H1 (cell line): ENCODE measurements at regions not wholly inside any gene's neighbourhood (a gene's known extent, or its start where the extent isn't known, plus 50 kb on each side); places are given as distances from the start of the nearest gene placed in this dataset.

ENCODE experiments used
- CTCF ChIA-PET: fragments of 300-600 bp; sonication (Branson Sonifier 250); formaldehyde crosslinking; loops from one replicate; lab custom pipeline; 2021; ENCODE audit not compliant: partially characterized antibody; lab: Charles Lee
- POLR2A ChIA-PET: fragments of 300-600 bp; sonication (Branson Sonifier 250); formaldehyde crosslinking; loops from one replicate; lab custom pipeline; 2021; ENCODE audit warnings: inconsistent platforms; ENCODE audit not compliant: partially characterized antibody; lab: Charles Lee
- DNase-seq, 2 experiments: peaks; one replicate each; pipeline versions ENCODE4 v3.0.0 to v3.0.0-alpha.2; 2010 to 2022; ENCODE audit warnings: low spot score in 2 of 2, low read depth in 1 of 2, mixed read lengths in 1 of 2
- FAIRE-seq: peaks from 2 replicates; lab custom pipeline; 2011; peaks lifted over from hg19 to GRCh38; lab: Jason Lieb, UNC
- H2AFZ ChIP-seq: 2 replicates; pipeline ENCODE4 v1.8.1; 2012; ENCODE audit warnings: low read length, inconsistent platforms
- H2AK5ac ChIP-seq: 2 replicates; pipeline ENCODE4 v1.6.1; 2013; ENCODE audit warnings: low read depth, low read length
- H2BK120ac ChIP-seq: replicated peaks from 2 replicates; pipeline ENCODE3; 2013; ENCODE audit warnings: low read depth, low read length, inconsistent platforms
- H2BK12ac ChIP-seq: 2 replicates; pipeline ENCODE4 v1.6.1; 2013; ENCODE audit warnings: low read depth, low read length
- H2BK15ac ChIP-seq: 2 replicates; pipeline ENCODE4 v1.6.1; 2013; ENCODE audit warnings: low read length
- H2BK20ac ChIP-seq: 2 replicates; pipeline ENCODE4 v1.6.1; 2013; ENCODE audit warnings: low read length
- H2BK5ac ChIP-seq: 2 replicates; pipeline ENCODE4 v1.6.1; 2013; ENCODE audit warnings: low read depth, low read length
- H3K14ac ChIP-seq: 2 replicates; pipeline ENCODE4 v1.6.1; 2013; ENCODE audit warnings: inconsistent platforms; ENCODE audit not compliant: insufficient read length
- H3K18ac ChIP-seq: 2 replicates; pipeline ENCODE4 v1.6.1; 2013; ENCODE audit warnings: low read length; ENCODE audit errors: extremely low read depth
- H3K23ac ChIP-seq: 2 replicates; pipeline ENCODE4 v1.6.1; 2013; ENCODE audit warnings: inconsistent platforms; ENCODE audit not compliant: insufficient read length
- H3K23me2 ChIP-seq: 2 replicates; pipeline ENCODE4 v1.6.1; 2013; ENCODE audit warnings: low read depth, low read length
- H3K27ac ChIP-seq: 2 replicates; pipeline ENCODE4 v1.6.1; 2011; ENCODE audit warnings: low read depth, low read length, inconsistent platforms
- H3K27me3 ChIP-seq, 4 experiments: replicated peaks in 1 of 4; 1 replicate in 1 of 4; 2 replicates in 3 of 4; pipeline versions ENCODE4 v1.6.1 to v1.8.1; 2011 to 2013; ENCODE audit warnings: low read length in 3 of 4, mild to moderate bottlenecking in 3 of 4, inconsistent platforms in 2 of 4, mixed read lengths in 2 of 4, moderate library complexity in 1 of 4; ENCODE audit not compliant: control insufficient read depth in 3 of 4, insufficient read depth in 3 of 4; ENCODE audit errors: extremely low read depth in 1 of 4
- H3K36me3 ChIP-seq, 4 experiments: 2 replicates each; pipeline versions ENCODE4 v1.6.1 to v1.8.1; 2011 to 2013; ENCODE audit warnings: mild to moderate bottlenecking in 4 of 4, low read length in 3 of 4, moderate library complexity in 2 of 4, control low read depth in 1 of 4, inconsistent platforms in 1 of 4; ENCODE audit not compliant: insufficient read depth in 4 of 4, control insufficient read depth in 2 of 4
- H3K4ac ChIP-seq: replicated peaks from 2 replicates; pipeline ENCODE3; 2013; ENCODE audit warnings: low read length, low read depth, mixed read lengths, inconsistent platforms; ENCODE audit not compliant: insufficient read length
- H3K4me1 ChIP-seq, 4 experiments: replicated peaks in 1 of 4; 1 replicate in 1 of 4; 2 replicates in 3 of 4; pipeline versions ENCODE4 v1.6.1 to v1.8.1; 2011 to 2013; ENCODE audit warnings: low read length in 3 of 4, inconsistent platforms in 2 of 4, mixed read lengths in 1 of 4; ENCODE audit not compliant: insufficient read depth in 4 of 4, control insufficient read depth in 3 of 4
- H3K4me2 ChIP-seq, 2 experiments: 2 replicates each; pipeline versions ENCODE4 v1.6.1 to v1.8.1; 2011 to 2013; ENCODE audit warnings: low read depth in 2 of 2, low read length in 2 of 2, control low read depth in 1 of 2, inconsistent platforms in 1 of 2, mild to moderate bottlenecking in 1 of 2; ENCODE audit not compliant: insufficient read depth in 1 of 2
- H3K4me3 ChIP-seq, 4 experiments: fragments of 200-600, 300-600 bp in 1 of 4; sonication (generic), shearing (Covaris generic), sonication (Bioruptor Twin) in 1 of 4; 2 replicates each; pipeline versions ENCODE4 v1.5.1 to v1.8.1; 2011 to 2016; ENCODE audit warnings: low read length in 4 of 4, low read depth in 3 of 4, control low read depth in 2 of 4, inconsistent platforms in 2 of 4, mild to moderate bottlenecking in 2 of 4, mixed read lengths in 1 of 4, moderate library complexity in 1 of 4; ENCODE audit not compliant: insufficient read depth in 2 of 4; ENCODE audit errors: extremely low read depth in 1 of 4
- H3K56ac ChIP-seq: replicated peaks from 2 replicates; pipeline ENCODE3; 2013; ENCODE audit warnings: low read depth, mild to moderate bottlenecking, mixed read lengths, low read length, inconsistent platforms; ENCODE audit not compliant: insufficient read length
- H3K79me1 ChIP-seq: 2 replicates; pipeline ENCODE4 v1.6.1; 2013; ENCODE audit warnings: low read depth, low read length, control low read depth
- H3K79me2 ChIP-seq, 2 experiments: 2 replicates each; pipeline versions ENCODE4 v1.6.1 to v1.8.1; 2012 to 2013; ENCODE audit warnings: low read length in 2 of 2, mild to moderate bottlenecking in 2 of 2, inconsistent platforms in 1 of 2; ENCODE audit not compliant: insufficient read depth in 2 of 2, control insufficient read depth in 1 of 2
- H3K9ac ChIP-seq, 4 experiments: replicated peaks in 1 of 4; 1 replicate in 1 of 4; 2 replicates in 3 of 4; pipeline versions ENCODE4 v1.6.1 to v1.8.1; 2011 to 2013; ENCODE audit warnings: low read depth in 3 of 4, low read length in 3 of 4, control low read depth in 2 of 4, mild to moderate bottlenecking in 2 of 4, moderate library complexity in 2 of 4, inconsistent platforms in 1 of 4; ENCODE audit errors: extremely low read depth in 1 of 4
- H3K9me3 ChIP-seq, 2 experiments: 2 replicates each; pipeline versions ENCODE4 v1.6.1 to v1.8.1; 2012 to 2013; ENCODE audit warnings: mild to moderate bottlenecking in 2 of 2, moderate library complexity in 2 of 2, control low read depth in 1 of 2, inconsistent platforms in 1 of 2, low read depth in 1 of 2, low read length in 1 of 2, mixed read lengths in 1 of 2; ENCODE audit not compliant: insufficient read depth in 2 of 2
- H4K20me1 ChIP-seq, 2 experiments: replicated peaks in 1 of 2; 2 replicates each; pipeline versions ENCODE3 to v1.8.1; 2011 to 2013; ENCODE audit warnings: inconsistent platforms in 2 of 2, low read length in 2 of 2, mild to moderate bottlenecking in 1 of 2; ENCODE audit not compliant: insufficient read depth in 2 of 2, control insufficient read depth in 1 of 2
- H4K5ac ChIP-seq: 2 replicates; pipeline ENCODE4 v1.6.1; 2013; ENCODE audit warnings: low read length, low read depth, mixed read lengths, inconsistent platforms; ENCODE audit not compliant: insufficient read length
- H4K8ac ChIP-seq: 2 replicates; pipeline ENCODE4 v1.8.0; 2013; ENCODE audit warnings: mild to moderate bottlenecking, moderate library complexity, low read length, inconsistent platforms; ENCODE audit not compliant: insufficient read depth; ENCODE audit errors: extremely low read depth
- H4K91ac ChIP-seq: replicated peaks from 2 replicates; pipeline ENCODE3; 2013; ENCODE audit warnings: low read length, mixed read lengths, inconsistent platforms; ENCODE audit not compliant: insufficient read length
- BCL11A ChIP-seq, 2 experiments: IDR thresholded peaks; one replicate each; pipeline ENCODE4 v1.6.1; 2011; ENCODE audit warnings: low read depth in 2 of 2, low read length in 2 of 2, mild to moderate bottlenecking in 2 of 2
- BRCA1 ChIP-seq: IDR thresholded peaks from 2 replicates; pipeline ENCODE4 v1.6.1; 2012; ENCODE audit warnings: low read depth, low read length, improper control_type of control experiment
- CBX8 ChIP-seq: fragments of 300-800, 300-1000 bp; sonication (generic); IDR thresholded peaks from 2 replicates; pipeline ENCODE4 v1.7.1; 2016; ENCODE audit warnings: low read depth, low read length, borderline replicate concordance
- CTBP2 ChIP-seq: IDR thresholded peaks from 2 replicates; pipeline ENCODE4 v1.7.0; 2011; ENCODE audit warnings: borderline replicate concordance, mild to moderate bottlenecking, moderate library complexity, mixed read lengths, low read length; ENCODE audit not compliant: insufficient read depth, insufficient read length
- HDAC6 ChIP-seq: IDR thresholded peaks from one replicate; pipeline ENCODE4 v1.7.1; 2012; ENCODE audit warnings: low read depth, mild to moderate bottlenecking, inconsistent platforms, low read length, moderate library complexity
- KDM1A ChIP-seq: fragments of 200-600, 300-600 bp; sonication (generic); IDR thresholded peaks from 2 replicates; pipeline ENCODE4 v1.7.1; 2016; ENCODE audit warnings: mild to moderate bottlenecking, low read length, borderline replicate concordance
- KDM4A ChIP-seq: IDR thresholded peaks from one replicate; pipeline ENCODE4 v1.7.1; 2012; ENCODE audit warnings: low read depth, mild to moderate bottlenecking, moderate library complexity, low read length, inconsistent platforms; ENCODE audit not compliant: severe bottlenecking
- NRF1 ChIP-seq: IDR thresholded peaks from 2 replicates; pipeline ENCODE4 v1.6.1; 2011; ENCODE audit warnings: mild to moderate bottlenecking, low read depth, low read length, improper control_type of control experiment
- PHF8 ChIP-seq: fragments of 200-600 bp; sonication (generic); conservative IDR thresholded peaks from 2 replicates; pipeline ENCODE4 v1.7.1; 2012; ENCODE audit warnings: low read depth, mild to moderate bottlenecking, inconsistent platforms, low read length, moderate library complexity
- POLR2AphosphoS5 ChIP-seq: IDR thresholded peaks from 2 replicates; pipeline ENCODE4 v1.6.1; 2011; ENCODE audit warnings: low read depth, low read length
- POU5F1 ChIP-seq: IDR thresholded peaks from 2 replicates; pipeline ENCODE4 v1.6.1; 2011; ENCODE audit warnings: low read depth, mild to moderate bottlenecking, low read length, moderate library complexity
- RBBP5 ChIP-seq: IDR thresholded peaks from 2 replicates; pipeline ENCODE4 v1.7.1; 2012; ENCODE audit warnings: low read depth, mild to moderate bottlenecking, inconsistent platforms, low read length, moderate library complexity, borderline replicate concordance
- RXRA ChIP-seq: IDR thresholded peaks from 2 replicates; pipeline ENCODE4 v1.6.1; 2011; ENCODE audit warnings: low read depth, mild to moderate bottlenecking, low read length, moderate library complexity; ENCODE audit not compliant: insufficient read depth
- SP2 ChIP-seq: IDR thresholded peaks from 2 replicates; pipeline ENCODE4 v1.6.1; 2012; ENCODE audit warnings: mild to moderate bottlenecking, low read length, inconsistent platforms
- YY1 ChIP-seq: IDR thresholded peaks from 2 replicates; pipeline ENCODE4 v1.6.1; 2011; ENCODE audit warnings: low read depth, mild to moderate bottlenecking, low read length
- ZNF274 ChIP-seq: IDR thresholded peaks from 2 replicates; pipeline ENCODE4 v1.7.0; 2012; ENCODE audit warnings: low read length, borderline replicate concordance; ENCODE audit errors: extremely low read depth
- WGBS, 2 experiments: shearing (Covaris generic) in 1 of 2; methylation state at CpG; one replicate each; pipeline versions ENCODE4 v1.1.6 to v1.1.7; 2013 to 2015; ENCODE audit warnings: low lambda C conversion rate in 2 of 2, mixed read lengths in 2 of 2, inconsistent platforms in 1 of 2, low coverage in 1 of 2, missing lambda C conversion rate in 1 of 2; ENCODE audit not compliant: insufficient replicate concordance in 2 of 2, insufficient coverage in 1 of 2, insufficient read length in 1 of 2; ENCODE audit errors: extremely low coverage in 1 of 2, missing lambda C conversion rate in 1 of 2; 5-methylcytosine and 5-hydroxymethylcytosine counted together

- Histone ChIP-seq H4K20me1 (peaks cover 0 to 2% of the 10 kb centered on the region in 2 experiments), H2AFZ (no peak overlapping the region), H3K4me1 (no peaks in the 10 kb centered on the region), H3K23me2 (peaks cover 4% of the 10 kb centered on the region; the same call in 1 of the 2 replicates), H3K23ac (no peak overlapping the region), H3K79me1 (no peaks in the 10 kb centered on the region), H2BK5ac (no peak overlapping the region), H3K27me3 (no peaks in the 10 kb centered on the region; a peak in 1 of 7 replicates), H4K8ac (no peak overlapping the region), H3K9ac (no peak overlapping the region), H3K18ac (no peak overlapping the region), H3K14ac (no peak overlapping the region), H3K79me2 (no peaks in the 10 kb centered on the region), H2BK12ac (no peak overlapping the region), H3K4ac (no peak overlapping the region), H3K4me3 (no peak overlapping the region), H2BK120ac (no peak overlapping the region), H2BK15ac (no peak overlapping the region), H3K36me3 (no peaks in the 10 kb centered on the region), H2BK20ac (no peak overlapping the region), H4K91ac (no peak overlapping the region), H2AK5ac (no peak overlapping the region), H3K9me3 (no peaks in the 10 kb centered on the region), H3K56ac (no peak overlapping the region), H3K27ac (no peak overlapping the region), H4K5ac (no peak overlapping the region), H3K4me2 (no peak overlapping the region)
- DNase-seq (no peak), FAIRE-seq (no peak)
- POLR2A ChIA-PET, result no interaction called here
- CTCF ChIA-PET, result no interaction called here
- 85% methylated on average over 11 of the region's 11 CpGs; no CpG with 5 or more reads in 1 of the 2 experiments for WGBS, 2 experiments
- no peak for TF ChIP-seq CTBP2
- no peak for TF ChIP-seq BCL11A (IDR thresholded peaks at IDR 0.05; ENCODE audit: low read depth in 2 of 2, low read length in 2 of 2)
- TF ChIP-seq RXRA, result no peak
- no peak for TF ChIP-seq YY1
- no peak for TF ChIP-seq KDM1A
- no peak for TF ChIP-seq POLR2AphosphoS5
- TF ChIP-seq NRF1, result no peak
- no peak for TF ChIP-seq ZNF274
- TF ChIP-seq SP2, result no peak
- no peak for TF ChIP-seq BRCA1
- TF ChIP-seq HDAC6, result no peak
- TF ChIP-seq RBBP5, result no peak
- TF ChIP-seq KDM4A, result no peak
- TF ChIP-seq POU5F1, result no peak
- no peak for TF ChIP-seq CBX8
- no peak for TF ChIP-seq PHF8
These were observed 230.0 kb downstream of the TTLL2 start for GRCh38 chr6:167554854-167555253.
